Kidney epithelial cell (primary cell): ENCODE measurements at regions not wholly inside any gene's neighbourhood (a gene's known extent, or its start where the extent isn't known, plus 50 kb on each side); places are given as distances from the start of the nearest gene placed in this dataset.
"Not testable (repeated sequence)": the region's sequence is repeated elsewhere in the genome, so short reads cannot be mapped to it uniquely, and the experiment has no call there.

Experiments
- DNase-seq: peaks from one replicate; pipeline ENCODE4 v3.0.0-alpha.2; 2010; ENCODE audit warnings: low read depth
- H3K27me3 ChIP-seq: 2 replicates; pipeline ENCODE4 v1.6.0; 2011; ENCODE audit warnings: low read length; ENCODE audit not compliant: control insufficient read depth, insufficient read depth
- H3K36me3 ChIP-seq: 2 replicates; pipeline ENCODE4 v1.5.1; 2011; ENCODE audit warnings: low read length; ENCODE audit not compliant: control insufficient read depth, insufficient read depth
- H3K4me3 ChIP-seq: 2 replicates; pipeline ENCODE4 v1.5.1; 2011; ENCODE audit warnings: low read depth, mild to moderate bottlenecking, control low read depth, low read length
- CTCF ChIP-seq: IDR thresholded peaks from 2 replicates; pipeline ENCODE4 v1.5.1; 2011; ENCODE audit warnings: mild to moderate bottlenecking, moderate library complexity, low read length, control low read depth, inconsistent platforms; ENCODE audit not compliant: insufficient read depth, poor library complexity, severe bottlenecking

- H3K4me3 ChIP-seq = no peak overlapping the region
- no peak for DNase-seq
- no peak for TF ChIP-seq CTCF
- H3K36me3 ChIP-seq = no peaks in the 10 kb centered on the region
- H3K27me3 ChIP-seq = peaks cover 10% of the 10 kb centered on the region
These were observed 255.1 kb upstream of the RAB4A start for GRCh38 chr1:229015806-229016205.

GRCh38 chr1:229017091-229017490 is 253.8 kb upstream of the RAB4A start:
- DNase-seq = no peak
- H3K36me3 ChIP-seq = no peaks in the 10 kb centered on the region
- no peak for TF ChIP-seq CTCF
- peaks cover 10% of the 10 kb centered on the region for H3K27me3 ChIP-seq
- no peak overlapping the region for H3K4me3 ChIP-seq

- Histone ChIP-seq H3K4me3 (no peak overlapping the region), H3K27me3 (peaks cover 10% of the 10 kb centered on the region), H3K36me3 (no peaks in the 10 kb centered on the region)
- no peak for DNase-seq
- TF ChIP-seq CTCF = no peak
These were observed 252.1 kb upstream of the RAB4A start for GRCh38 chr1:229018674-229019295.

GRCh38 chr1:229019663-229020271 is 251.1 kb upstream of the RAB4A start:
- Histone ChIP-seq H3K4me3 (no peak overlapping the region), H3K27me3 (peaks cover 10% of the 10 kb centered on the region), H3K36me3 (no peaks in the 10 kb centered on the region)
- no peak for TF ChIP-seq CTCF
- DNase-seq = no peak

- H3K4me3 ChIP-seq, DNase-seq, H3K36me3 ChIP-seq, H3K27me3 ChIP-seq: not testable (repeated sequence)
These were observed 249.9 kb upstream of the RAB4A start for GRCh38 chr1:229021034-229021433.

- Histone ChIP-seq H3K4me3 (no peak overlapping the region), H3K27me3 (peaks cover 6% of the 10 kb centered on the region), H3K36me3 (no peaks in the 10 kb centered on the region)
- DNase-seq = no peak
- TF ChIP-seq CTCF = no peak
These were observed 248.1 kb upstream of the RAB4A start for GRCh38 chr1:229022595-229023333.
